ENCODE measurements at regions not wholly inside any gene's neighbourhood (a gene's known extent, or its start where the extent isn't known, plus 50 kb on each side); places are given as distances from the start of the nearest gene placed in this dataset.

DNA sequence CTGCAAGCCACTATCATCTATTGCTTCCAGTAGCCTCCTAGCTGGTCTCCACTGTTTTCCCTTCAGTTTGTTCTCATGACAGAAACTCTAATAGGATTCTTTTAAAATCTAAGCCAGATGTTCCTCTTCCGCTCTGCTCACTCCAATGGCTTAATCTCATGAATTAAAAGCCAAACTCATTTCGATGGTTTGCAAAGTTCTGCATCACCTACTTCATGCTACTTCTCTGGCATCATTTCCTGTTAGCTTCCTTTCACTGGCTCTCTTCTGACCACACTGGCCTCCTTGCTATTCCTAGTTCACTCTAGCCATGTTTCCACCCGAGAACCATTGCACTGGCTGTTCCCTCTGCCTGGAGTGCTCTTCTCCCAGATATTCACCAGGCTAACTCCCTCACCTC lies 102.0 kb upstream of the LSM6 start:
- TF ChIP-seq, protein P1, sequence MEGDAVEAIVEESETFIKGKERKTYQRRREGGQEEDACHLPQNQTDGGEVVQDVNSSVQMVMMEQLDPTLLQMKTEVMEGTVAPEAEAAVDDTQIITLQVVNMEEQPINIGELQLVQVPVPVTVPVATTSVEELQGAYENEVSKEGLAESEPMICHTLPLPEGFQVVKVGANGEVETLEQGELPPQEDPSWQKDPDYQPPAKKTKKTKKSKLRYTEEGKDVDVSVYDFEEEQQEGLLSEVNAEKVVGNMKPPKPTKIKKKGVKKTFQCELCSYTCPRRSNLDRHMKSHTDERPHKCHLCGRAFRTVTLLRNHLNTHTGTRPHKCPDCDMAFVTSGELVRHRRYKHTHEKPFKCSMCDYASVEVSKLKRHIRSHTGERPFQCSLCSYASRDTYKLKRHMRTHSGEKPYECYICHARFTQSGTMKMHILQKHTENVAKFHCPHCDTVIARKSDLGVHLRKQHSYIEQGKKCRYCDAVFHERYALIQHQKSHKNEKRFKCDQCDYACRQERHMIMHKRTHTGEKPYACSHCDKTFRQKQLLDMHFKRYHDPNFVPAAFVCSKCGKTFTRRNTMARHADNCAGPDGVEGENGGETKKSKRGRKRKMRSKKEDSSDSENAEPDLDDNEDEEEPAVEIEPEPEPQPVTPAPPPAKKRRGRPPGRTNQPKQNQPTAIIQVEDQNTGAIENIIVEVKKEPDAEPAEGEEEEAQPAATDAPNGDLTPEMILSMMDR (IDR thresholded peaks at IDR 0.05): no peak
- no peak for TF ChIP-seq POLR2A (IDR thresholded peaks at IDR 0.05; ENCODE audit: low read length)
- no peak for TF ChIP-seq ZFP36 (IDR thresholded peaks at IDR 0.05; ENCODE audit: borderline replicate concordance, partially characterized antibody)

Data from A549 (cell line).